Endothelial cell of umbilical vein (primary cell): ENCODE measurements at regions not wholly inside any gene's neighbourhood (a gene's known extent, or its start where the extent isn't known, plus 50 kb on each side); places are given as distances from the start of the nearest gene placed in this dataset.

Experiments
- BruUV-seq: library from RNA; stranded (reverse); fragments of 400-500 nt; replicated peaks from 2 replicates; lab custom pipeline; 2021; lab: Mats Ljungman, UMichigan
- CTCF ChIA-PET: fragments of 300-600, 350-600 bp; sonication (Branson Sonifier 250); formaldehyde crosslinking; loops from one replicate; lab custom pipeline; 2021; ENCODE audit warnings: antibody characterized with exemption, inconsistent platforms; lab: Charles Lee
- POLR2A ChIA-PET: fragments of 300-600, 350-600 bp; sonication (Branson Sonifier 250); formaldehyde crosslinking; loops from one replicate; lab custom pipeline; 2021; ENCODE audit warnings: antibody characterized with exemption, inconsistent platforms; lab: Charles Lee
- DNase-seq: peaks from one replicate; pipeline ENCODE4 v3.0.0-alpha.2; 2011; ENCODE audit warnings: low read depth, low spot score
- FAIRE-seq: peaks from 2 replicates; lab custom pipeline; 2011; peaks lifted over from hg19 to GRCh38; lab: Jason Lieb, UNC
- H2AFZ ChIP-seq: 2 replicates; pipeline ENCODE4 v1.6.0; 2012; ENCODE audit warnings: low read depth, low read length, control low read depth, inconsistent platforms
- H3K27ac ChIP-seq: 2 replicates; pipeline ENCODE4 v1.5.1; 2011; ENCODE audit warnings: low read depth, mild to moderate bottlenecking, control low read depth, low read length, moderate library complexity; ENCODE audit not compliant: insufficient read depth
- H3K27me3 ChIP-seq, 2 experiments: 2 replicates each; pipeline versions ENCODE4 v1.6.0 to v1.6.1; 2011; ENCODE audit warnings: low read length in 2 of 2, mixed read lengths in 1 of 2; ENCODE audit not compliant: control insufficient read depth in 2 of 2, insufficient read depth in 2 of 2
- H3K36me3 ChIP-seq, 2 experiments: 2 replicates in 1 of 2; 3 replicates in 1 of 2; pipeline ENCODE4 v1.5.1; 2011; ENCODE audit warnings: low read length in 2 of 2, mild to moderate bottlenecking in 1 of 2, moderate library complexity in 1 of 2; ENCODE audit not compliant: control insufficient read depth in 2 of 2, insufficient read depth in 2 of 2; ENCODE audit errors: extremely low read depth in 1 of 2
- H3K4me1 ChIP-seq: 3 replicates; pipeline ENCODE4 v1.5.1; 2011; ENCODE audit warnings: mild to moderate bottlenecking, low read length; ENCODE audit not compliant: control insufficient read depth, insufficient read depth; ENCODE audit errors: extremely low read depth
- H3K4me2 ChIP-seq: 2 replicates; pipeline ENCODE4 v1.6.1; 2011; ENCODE audit warnings: low read length, control low read depth, mixed read lengths; ENCODE audit not compliant: insufficient read depth
- H3K4me3 ChIP-seq, 3 experiments: fragments of 200-600 bp in 1 of 3; sonication (generic), shearing (Covaris generic) in 1 of 3; replicated peaks in 1 of 3; 2 replicates each; pipeline ENCODE4 v1.5.1; 2011 to 2016; ENCODE audit warnings: control low read depth in 3 of 3, low read length in 3 of 3, mild to moderate bottlenecking in 2 of 3, inconsistent platforms in 1 of 3, low read depth in 1 of 3, moderate library complexity in 1 of 3; ENCODE audit not compliant: insufficient read depth in 1 of 3
- H3K79me2 ChIP-seq: 2 replicates; pipeline ENCODE4 v1.6.0; 2012; ENCODE audit warnings: low read length, inconsistent platforms; ENCODE audit not compliant: control insufficient read depth, insufficient read depth
- H3K9ac ChIP-seq: replicated peaks from 2 replicates; pipeline ENCODE3; 2011; ENCODE audit warnings: low read length, control low read depth; ENCODE audit not compliant: insufficient read depth; ENCODE audit errors: extremely low read depth
- H3K9me1 ChIP-seq: replicated peaks from 3 replicates; pipeline ENCODE4 v1.6.0; 2011; ENCODE audit warnings: mild to moderate bottlenecking, low read length; ENCODE audit not compliant: control insufficient read depth, insufficient read depth; ENCODE audit errors: extremely low read depth
- H3K9me3 ChIP-seq: replicated peaks from 2 replicates; pipeline ENCODE4 v1.5.1; 2012; ENCODE audit warnings: low read length, inconsistent platforms; ENCODE audit not compliant: control insufficient read depth, insufficient read depth
- H4K20me1 ChIP-seq: replicated peaks from 2 replicates; pipeline ENCODE3; 2011; ENCODE audit warnings: mild to moderate bottlenecking, low read length; ENCODE audit not compliant: control insufficient read depth, insufficient read depth; ENCODE audit errors: extremely low read depth
- GATA2 ChIP-seq: IDR thresholded peaks from 2 replicates; pipeline ENCODE4 v1.7.0; 2011; ENCODE audit warnings: low read depth, mild to moderate bottlenecking, moderate library complexity, mixed read lengths, low read length; ENCODE audit not compliant: insufficient read length, insufficient read depth
- POLR2A ChIP-seq: IDR thresholded peaks from 2 replicates; pipeline ENCODE4 v1.6.1; 2012; ENCODE audit warnings: low read depth, mild to moderate bottlenecking, control low read depth, low read length
- POLR2AphosphoS5 ChIP-seq: IDR thresholded peaks from 2 replicates; pipeline ENCODE4 v1.6.1; 2012; ENCODE audit warnings: low read depth, mild to moderate bottlenecking, control low read depth, low read length, moderate library complexity; ENCODE audit not compliant: insufficient read depth
- dilution Hi-C: fragments of 300-500 bp; cut with MboI; formaldehyde crosslinking; loops from one replicate; pipeline ENCODE4 v1.15.0; 2019; ENCODE audit warnings: low sequenced_read_pairs; ENCODE audit not compliant: extremely low pct_ligation_motif_present
- intact Hi-C: fragments of 100-400 bp; cut with micrococcal nuclease; formaldehyde crosslinking; loops from one replicate; pipeline ENCODE4 v1.10.0; 2022
- TF ChIP-seq, protein P1 (sequence below): IDR thresholded peaks from 2 replicates; pipeline ENCODE4 v1.6.1; 2011; ENCODE audit not compliant: insufficient read depth, insufficient read length
- TF ChIP-seq, protein P2 (sequence below), 2 donors: IDR thresholded peaks; 1 replicate in 1 of 2; 2 replicates in 1 of 2; pipeline ENCODE4 v1.5.1; 2011; ENCODE audit warnings: low read length in 2 of 2, mild to moderate bottlenecking in 2 of 2, moderate library complexity in 2 of 2, control low read depth in 1 of 2, inconsistent platforms in 1 of 2, low read depth in 1 of 2; ENCODE audit not compliant: insufficient read depth in 1 of 2; ENCODE audit errors: extremely low read depth in 1 of 2

DNA sequence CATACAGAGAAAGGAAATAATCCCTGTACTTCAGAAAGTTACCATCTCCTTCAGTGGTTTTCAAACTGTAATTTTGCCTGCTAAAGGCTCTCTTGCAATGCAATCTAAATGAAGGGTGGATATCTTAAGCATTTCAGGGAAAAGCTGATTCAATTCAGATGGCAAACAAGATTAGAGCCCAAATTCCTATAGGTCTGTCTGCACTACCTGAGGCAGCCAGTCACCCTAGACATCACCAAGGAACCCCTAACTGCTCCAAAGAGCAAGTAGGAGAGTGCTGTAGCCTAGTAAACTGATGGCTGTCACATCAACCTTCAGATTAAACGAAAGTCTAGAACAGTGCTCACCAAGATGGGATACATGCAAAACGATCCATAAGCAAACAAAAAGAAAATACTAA lies 138.0 kb upstream of the ANK3 start:
- CTCF ChIA-PET, result no interaction called here
- POLR2A ChIA-PET, result no interaction called here
- Histone ChIP-seq H3K27me3 (peaks cover 4 to 5% of the 10 kb centered on the region in 2 experiments), H4K20me1 (no peaks in the 10 kb centered on the region), H3K9me1 (no peaks in the 10 kb centered on the region), H3K9me3 (no peaks in the 10 kb centered on the region), H3K4me3 (no peak overlapping the region), H3K4me1 (no peaks in the 10 kb centered on the region), H3K9ac (no peak overlapping the region), H3K27ac (no peak overlapping the region), H2AFZ (no peak overlapping the region), H3K36me3 (no peaks in the 10 kb centered on the region), H3K79me2 (no peaks in the 10 kb centered on the region), H3K4me2 (no peak overlapping the region)
- BruUV-seq, result no TSS peak
- intact Hi-C loops (no loop called here), dilution Hi-C loops (no loop called here)
- DNase-seq (no peak), FAIRE-seq (no peak)
- TF ChIP-seq POLR2AphosphoS5, result no peak
- TF ChIP-seq, protein P1, sequence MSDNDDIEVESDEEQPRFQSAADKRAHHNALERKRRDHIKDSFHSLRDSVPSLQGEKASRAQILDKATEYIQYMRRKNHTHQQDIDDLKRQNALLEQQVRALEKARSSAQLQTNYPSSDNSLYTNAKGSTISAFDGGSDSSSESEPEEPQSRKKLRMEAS, result no peak
- TF ChIP-seq, protein P2, sequence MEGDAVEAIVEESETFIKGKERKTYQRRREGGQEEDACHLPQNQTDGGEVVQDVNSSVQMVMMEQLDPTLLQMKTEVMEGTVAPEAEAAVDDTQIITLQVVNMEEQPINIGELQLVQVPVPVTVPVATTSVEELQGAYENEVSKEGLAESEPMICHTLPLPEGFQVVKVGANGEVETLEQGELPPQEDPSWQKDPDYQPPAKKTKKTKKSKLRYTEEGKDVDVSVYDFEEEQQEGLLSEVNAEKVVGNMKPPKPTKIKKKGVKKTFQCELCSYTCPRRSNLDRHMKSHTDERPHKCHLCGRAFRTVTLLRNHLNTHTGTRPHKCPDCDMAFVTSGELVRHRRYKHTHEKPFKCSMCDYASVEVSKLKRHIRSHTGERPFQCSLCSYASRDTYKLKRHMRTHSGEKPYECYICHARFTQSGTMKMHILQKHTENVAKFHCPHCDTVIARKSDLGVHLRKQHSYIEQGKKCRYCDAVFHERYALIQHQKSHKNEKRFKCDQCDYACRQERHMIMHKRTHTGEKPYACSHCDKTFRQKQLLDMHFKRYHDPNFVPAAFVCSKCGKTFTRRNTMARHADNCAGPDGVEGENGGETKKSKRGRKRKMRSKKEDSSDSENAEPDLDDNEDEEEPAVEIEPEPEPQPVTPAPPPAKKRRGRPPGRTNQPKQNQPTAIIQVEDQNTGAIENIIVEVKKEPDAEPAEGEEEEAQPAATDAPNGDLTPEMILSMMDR (IDR thresholded peaks at IDR 0.05; ENCODE audit: extremely low read depth in 1 of 2, insufficient read depth in 1 of 2, low read depth in 1 of 2, low read length in 2 of 2), result no peak
- no peak for TF ChIP-seq GATA2
- no peak for TF ChIP-seq POLR2A
